Esophagus squamous epithelium (tissue), 5 donors: ENCODE measurements at regions not wholly inside any gene's neighbourhood (a gene's known extent, or its start where the extent isn't known, plus 50 kb on each side); places are given as distances from the start of the nearest gene placed in this dataset.

ENCODE experiments used
- DNase-seq: peaks from one replicate; lab custom pipeline; 2025; lab: John Stamatoyannopoulos, UW
- H3K27ac ChIP-seq, 4 donors: fragments of 200-600 bp; sonication (generic); one replicate each; pipeline ENCODE4 v1.5.1; 2016 to 2019; ENCODE audit warnings: mild to moderate bottlenecking in 1 of 4
- H3K27me3 ChIP-seq, 4 donors: fragments of 200-600 bp; sonication (generic); 1 replicate in 3 of 4; 2 replicates in 1 of 4; pipeline versions ENCODE4 v1.5.1 to v1.6.0; 2017 to 2021; ENCODE audit warnings: antibody characterized with exemption in 1 of 4
- H3K36me3 ChIP-seq, 3 donors: fragments of 200-600 bp; sonication (generic); one replicate each; pipeline ENCODE4 v1.5.1; 2016 to 2019
- H3K4me1 ChIP-seq, 3 donors: fragments of 200-600 bp; sonication (generic); one replicate each; pipeline ENCODE4 v1.5.1; 2017 to 2019
- H3K4me3 ChIP-seq, 4 donors: fragments of 200-600 bp; sonication (generic); 1 replicate in 3 of 4; 2 replicates in 1 of 4; pipeline ENCODE4 v1.5.1; 2016 to 2019; ENCODE audit warnings: mild to moderate bottlenecking in 2 of 4, moderate library complexity in 1 of 4
- H3K9me3 ChIP-seq, 3 donors: fragments of 200-600 bp; sonication (generic); one replicate each; pipeline ENCODE4 v1.5.1; 2016 to 2019
- CTCF ChIP-seq, 6 experiments: fragments of 450-650 bp in 4 of 6; fragments of 200-600 bp in 2 of 6; sonication (generic) in 2 of 6; IDR thresholded peaks; one replicate each; pipeline ENCODE4 v1.5.1; 2016 to 2019; ENCODE audit warnings: antibody characterized with exemption in 6 of 6, mild to moderate bottlenecking in 4 of 6, moderate library complexity in 4 of 6
- POLR2A ChIP-seq, 4 donors: fragments of 450-650 bp; IDR thresholded peaks; one replicate each; pipeline ENCODE4 v1.6.1; 2017; ENCODE audit warnings: antibody characterized with exemption in 4 of 4, mild to moderate bottlenecking in 4 of 4, moderate library complexity in 3 of 4
- WGBS, 2 donors: methylation state at CpG; one replicate each; pipeline ENCODE4 v1.1.5; 2018; 5-methylcytosine and 5-hydroxymethylcytosine counted together
- intact Hi-C: fragments of 100-400 bp; cut with DNase I; formaldehyde crosslinking; loops from one replicate; pipeline ENCODE4 v1.15.0; 2022
- donor health status: DM: yes; HTN: yes; CAD: no.

- TF ChIP-seq CTCF (IDR thresholded peaks at IDR 0.05): no peak
- TF ChIP-seq POLR2A (IDR thresholded peaks at IDR 0.05): no peak
Measured at GRCh38 chr9:81264516-81264915, 424.8 kb downstream of the TLE1 start.

GRCh38 chr9:81259896-81260295 is 429.5 kb downstream of the TLE1 start:
- WGBS, 2 donors: 78 to 90% methylated on average over 2 of the region's 2 CpGs
- H3K9me3 ChIP-seq: peaks cover 0 to 2% (median 0%) of the 10 kb centered on the region in 3 donors
- DNase-seq: no peak
- H3K4me3 ChIP-seq: no peak overlapping the region
- H3K27ac ChIP-seq: no peak overlapping the region
- no peaks in the 10 kb centered on the region for H3K36me3 ChIP-seq
- no peaks in the 10 kb centered on the region for H3K4me1 ChIP-seq
- no peaks in the 10 kb centered on the region for H3K27me3 ChIP-seq
- TF ChIP-seq CTCF (IDR thresholded peaks at IDR 0.05): no peak
- no peak for TF ChIP-seq POLR2A (IDR thresholded peaks at IDR 0.05)
- intact Hi-C loops: no loop called here

More at GRCh38 chr9:81264516-81264915, 424.8 kb downstream of the TLE1 start:
- Histone ChIP-seq H3K27me3 (no peaks in the 10 kb centered on the region), H3K36me3 (no peaks in the 10 kb centered on the region), H3K4me1 (no peaks in the 10 kb centered on the region), H3K9me3 (peaks cover 0 to 2% (median 0%) of the 10 kb centered on the region in 3 donors), H3K27ac (no peak overlapping the region), H3K4me3 (no peak overlapping the region)
- 49 to 59% methylated on average over 5 of the region's 5 CpGs for WGBS, 2 donors
- intact Hi-C loops: no loop called here
- DNase-seq: no peak

GRCh38 chr9:81256368-81256767 is 433.0 kb downstream of the TLE1 start:
- Histone ChIP-seq H3K36me3 (no peaks in the 10 kb centered on the region), H3K4me1 (no peaks in the 10 kb centered on the region), H3K4me3 (no peak overlapping the region), H3K27ac (no peak overlapping the region), H3K27me3 (no peaks in the 10 kb centered on the region), H3K9me3 (peaks cover 0 to 1% (median 0%) of the 10 kb centered on the region in 3 donors)
- intact Hi-C loops: no loop called here
- DNase-seq: no peak
- no peak for TF ChIP-seq CTCF (IDR thresholded peaks at IDR 0.05)
- no peak for TF ChIP-seq POLR2A (IDR thresholded peaks at IDR 0.05)

GRCh38 chr9:81250606-81251005 is 438.7 kb downstream of the TLE1 start:
- 31 to 61% methylated on average over 1 of the region's 1 CpG for WGBS, 2 donors
- Histone ChIP-seq H3K4me1 (no peaks in the 10 kb centered on the region), H3K27me3 (no peaks in the 10 kb centered on the region), H3K36me3 (no peaks in the 10 kb centered on the region), H3K9me3 (no peaks in the 10 kb centered on the region), H3K4me3 (no peak overlapping the region), H3K27ac (no peak overlapping the region)
- DNase-seq: no peak
- TF ChIP-seq CTCF (IDR thresholded peaks at IDR 0.05) (no peak), POLR2A (IDR thresholded peaks at IDR 0.05) (no peak)
- intact Hi-C loops: no loop called here

GRCh38 chr9:81250041-81250440 is 439.3 kb downstream of the TLE1 start:
- no peak for DNase-seq
- Histone ChIP-seq H3K4me1 (no peaks in the 10 kb centered on the region), H3K36me3 (no peaks in the 10 kb centered on the region), H3K27ac (no peak overlapping the region), H3K4me3 (no peak overlapping the region), H3K9me3 (no peaks in the 10 kb centered on the region), H3K27me3 (no peaks in the 10 kb centered on the region)
- intact Hi-C loops: no loop called here
- no peak for TF ChIP-seq POLR2A (IDR thresholded peaks at IDR 0.05)
- TF ChIP-seq CTCF (IDR thresholded peaks at IDR 0.05): no peak
- 64 to 83% methylated on average over 3 of the region's 3 CpGs for WGBS, 2 donors
